Astrocyte of the cerebellum (primary cell): ENCODE measurements at regions not wholly inside any gene's neighbourhood (a gene's known extent, or its start where the extent isn't known, plus 50 kb on each side); places are given as distances from the start of the nearest gene placed in this dataset.

Experiments
- DNase-seq: peaks from one replicate; pipeline ENCODE4 v3.0.0-alpha.2; 2011; ENCODE audit warnings: low read depth
- H3K4me3 ChIP-seq: 2 replicates; pipeline ENCODE4 v1.5.1; 2011; ENCODE audit warnings: mild to moderate bottlenecking, low read depth, low read length, moderate library complexity
- CTCF ChIP-seq: IDR thresholded peaks from 2 replicates; pipeline ENCODE4 v1.5.1; 2012; ENCODE audit warnings: low read length, low read depth, moderate library complexity, mild to moderate bottlenecking; ENCODE audit errors: missing control alignments
- in situ Hi-C: cut with HindIII; loops from 2 replicates; pipeline ENCODE4 v1.10.0; 2017; ENCODE audit warnings: low sequenced_read_pairs

GRCh38 chr9:107131108-107131799, 151.8 kb upstream of the RAD23B start:
- in situ Hi-C loops: no loop called here
- no peak overlapping the region for H3K4me3 ChIP-seq
- no peak for DNase-seq
- no peak for TF ChIP-seq CTCF

GRCh38 chr9:107136296-107136695, 146.8 kb upstream of the RAD23B start:
- H3K4me3 ChIP-seq: no peak overlapping the region
- no peak for TF ChIP-seq CTCF
- no peak for DNase-seq
- in situ Hi-C loops: no loop called here

GRCh38 chr9:107137495-107138202, 145.4 kb upstream of the RAD23B start:
- peak; percentile 61 for TF ChIP-seq CTCF
- DNase-seq: peak; percentile 9
- no peak overlapping the region for H3K4me3 ChIP-seq
- in situ Hi-C loops: no loop called here

GRCh38 chr9:107138261-107138992, 144.7 kb upstream of the RAD23B start:
- H3K4me3 ChIP-seq: no peak overlapping the region
- in situ Hi-C loops: no loop called here
- no peak for TF ChIP-seq CTCF
- DNase-seq: peak; percentile 2

- H3K4me3 ChIP-seq: no peak overlapping the region
- DNase-seq: no peak
- peak; percentile 48 for TF ChIP-seq CTCF
- in situ Hi-C loops: no loop called here
Measured at GRCh38 chr9:107141967-107142366, 141.1 kb upstream of the RAD23B start.

- no peak for DNase-seq
- no peak overlapping the region for H3K4me3 ChIP-seq
- in situ Hi-C loops: no loop called here
- no peak for TF ChIP-seq CTCF
Measured at GRCh38 chr9:107142430-107142829, 140.6 kb upstream of the RAD23B start.
